NCI-H2227 treated with DMSO at 0.1 percent for 48 hours (cell line): ENCODE measurements at regions not wholly inside any gene's neighbourhood (a gene's known extent, or its start where the extent isn't known, plus 50 kb on each side); places are given as distances from the start of the nearest gene placed in this dataset.

ENCODE experiments used
- DNase-seq: peaks from one replicate; lab custom pipeline; 2025; lab: John Stamatoyannopoulos, UW

- no peak for DNase-seq
These were observed 205.4 kb upstream of the RPS6KA3 start for GRCh38 chrX:20472148-20472547.

- DNase-seq: no peak
These were observed 204.8 kb upstream of the RPS6KA3 start for GRCh38 chrX:20471483-20471882.

GRCh38 chrX:20463296-20464075 is 196.8 kb upstream of the RPS6KA3 start:
- no peak for DNase-seq

GRCh38 chrX:20461576-20461975 is 194.9 kb upstream of the RPS6KA3 start:
- no peak for DNase-seq

- no peak for DNase-seq
These were observed 194.3 kb upstream of the RPS6KA3 start for GRCh38 chrX:20461002-20461401.

- DNase-seq: no peak
These were observed 193.0 kb upstream of the RPS6KA3 start for GRCh38 chrX:20459410-20460350.

- DNase-seq: peak; percentile 65
These were observed 190.3 kb upstream of the RPS6KA3 start for GRCh38 chrX:20456971-20457370.

GRCh38 chrX:20455001-20455400 is 188.3 kb upstream of the RPS6KA3 start:
- no peak for DNase-seq

- DNase-seq: no peak
These were observed 187.4 kb upstream of the RPS6KA3 start for GRCh38 chrX:20454117-20454516.

GRCh38 chrX:20452487-20452886 is 185.8 kb upstream of the RPS6KA3 start:
- no peak for DNase-seq

- no peak for DNase-seq
These were observed 185.2 kb upstream of the RPS6KA3 start for GRCh38 chrX:20451929-20452328.

GRCh38 chrX:20445109-20445508 is 178.4 kb upstream of the RPS6KA3 start:
- DNase-seq: no peak

GRCh38 chrX:20442597-20442996 is 175.9 kb upstream of the RPS6KA3 start:
- peak; percentile 28 for DNase-seq

- DNase-seq: no peak
These were observed 174.4 kb upstream of the RPS6KA3 start for GRCh38 chrX:20441123-20441522.

- no peak for DNase-seq
These were observed 172.3 kb upstream of the RPS6KA3 start for GRCh38 chrX:20438871-20439526.

- no peak for DNase-seq
These were observed 171.0 kb upstream of the RPS6KA3 start for GRCh38 chrX:20437683-20438082.

GRCh38 chrX:20435913-20436312 is 169.2 kb upstream of the RPS6KA3 start:
- no peak for DNase-seq

GRCh38 chrX:20434986-20435385 is 168.3 kb upstream of the RPS6KA3 start:
- DNase-seq: no peak

- no peak for DNase-seq
These were observed 166.7 kb upstream of the RPS6KA3 start for GRCh38 chrX:20433388-20433775.

- DNase-seq: no peak
These were observed 166.2 kb upstream of the RPS6KA3 start for GRCh38 chrX:20432746-20433387.

- no peak for DNase-seq
These were observed 165.3 kb upstream of the RPS6KA3 start for GRCh38 chrX:20432048-20432447.

- DNase-seq: no peak
These were observed 164.8 kb upstream of the RPS6KA3 start for GRCh38 chrX:20431486-20431885.
